Liver (tissue), 8 donors: ENCODE measurements at regions not wholly inside any gene's neighbourhood (a gene's known extent, or its start where the extent isn't known, plus 50 kb on each side); places are given as distances from the start of the nearest gene placed in this dataset.

ENCODE experiments used
- DNase-seq: peaks from one replicate; pipeline ENCODE4 v3.0.0-alpha.2; 2017; ENCODE audit warnings: low spot score
- H3K27ac ChIP-seq, 2 donors: one replicate each; pipeline ENCODE4 v1.7.0; 2013; ENCODE audit warnings: inconsistent platforms in 2 of 2, low read length in 2 of 2, control low read depth in 1 of 2, low read depth in 1 of 2, mild to moderate bottlenecking in 1 of 2
- H3K27me3 ChIP-seq, 4 donors: one replicate each; pipeline versions ENCODE4 v1.6.1 to v1.7.0; 2013; ENCODE audit warnings: low read length in 3 of 4, inconsistent platforms in 1 of 4, mild to moderate bottlenecking in 1 of 4, moderate library complexity in 1 of 4; ENCODE audit not compliant: control insufficient read depth in 4 of 4, insufficient read depth in 4 of 4
- H3K36me3 ChIP-seq, 4 donors: one replicate each; pipeline versions ENCODE4 v1.6.1 to v1.7.0; 2013; ENCODE audit warnings: low read length in 3 of 4, mild to moderate bottlenecking in 3 of 4, low read depth in 1 of 4, moderate library complexity in 1 of 4; ENCODE audit not compliant: control insufficient read depth in 4 of 4, insufficient read depth in 3 of 4
- H3K4me1 ChIP-seq, 4 donors: one replicate each; pipeline versions ENCODE4 v1.6.1 to v1.7.0; 2013; ENCODE audit warnings: low read length in 3 of 4, mild to moderate bottlenecking in 3 of 4, moderate library complexity in 1 of 4; ENCODE audit not compliant: control insufficient read depth in 4 of 4, insufficient read depth in 4 of 4
- H3K4me3 ChIP-seq, 3 donors: one replicate each; pipeline versions ENCODE4 v1.6.1 to v1.7.0; 2013; ENCODE audit warnings: low read length in 3 of 3, control low read depth in 1 of 3, low read depth in 1 of 3, mild to moderate bottlenecking in 1 of 3
- H3K9ac ChIP-seq, 2 donors: one replicate each; pipeline ENCODE4 v1.7.0; 2013; ENCODE audit warnings: low read length in 2 of 2, mild to moderate bottlenecking in 2 of 2, moderate library complexity in 2 of 2, control low read depth in 1 of 2, low read depth in 1 of 2
- H3K9me3 ChIP-seq, 4 donors: one replicate each; pipeline versions ENCODE4 v1.6.1 to v1.7.0; 2013; ENCODE audit warnings: low read length in 3 of 4; ENCODE audit not compliant: control insufficient read depth in 4 of 4
- EGR1 ChIP-seq, 2 donors: IDR thresholded peaks; 2 replicates each; pipeline ENCODE4 v1.6.1; 2016 to 2018; ENCODE audit warnings: antibody characterized with exemption in 2 of 2, low read depth in 2 of 2
- FOXA1 ChIP-seq: IDR thresholded peaks from 2 replicates; pipeline ENCODE4 v1.6.1; 2016; ENCODE audit warnings: antibody characterized with exemption
- FOXA2 ChIP-seq: IDR thresholded peaks from 2 replicates; pipeline ENCODE4 v1.6.1; 2016; ENCODE audit warnings: antibody characterized with exemption
- GABPA ChIP-seq, 2 donors: IDR thresholded peaks in 1 of 2; conservative IDR thresholded peaks in 1 of 2; 2 replicates each; pipeline ENCODE4 v1.6.1; 2016; ENCODE audit warnings: antibody characterized with exemption in 2 of 2, mild to moderate bottlenecking in 1 of 2, moderate library complexity in 1 of 2
- HNF4G ChIP-seq: IDR thresholded peaks from 2 replicates; pipeline ENCODE4 v1.6.1; 2016; ENCODE audit warnings: antibody characterized with exemption
- JUND ChIP-seq, 2 donors: IDR thresholded peaks; 2 replicates each; pipeline ENCODE4 v1.6.1; 2016; ENCODE audit warnings: antibody characterized with exemption in 2 of 2
- NR2F2 ChIP-seq: IDR thresholded peaks from 2 replicates; pipeline ENCODE4 v1.6.1; 2016; ENCODE audit warnings: antibody characterized with exemption
- RXRA ChIP-seq, 2 donors: IDR thresholded peaks; 2 replicates each; pipeline ENCODE4 v1.6.1; 2017 to 2018; ENCODE audit warnings: antibody characterized with exemption in 2 of 2, mild to moderate bottlenecking in 1 of 2
- SP1 ChIP-seq: IDR thresholded peaks from 2 replicates; pipeline ENCODE4 v1.6.1; 2018; ENCODE audit warnings: antibody characterized with exemption, mild to moderate bottlenecking
- TAF1 ChIP-seq: conservative IDR thresholded peaks from 2 replicates; pipeline ENCODE4 v1.6.1; 2016; ENCODE audit warnings: antibody characterized with exemption, mild to moderate bottlenecking
- YY1 ChIP-seq: IDR thresholded peaks from 2 replicates; pipeline ENCODE4 v1.6.1; 2016; ENCODE audit warnings: antibody characterized with exemption, mild to moderate bottlenecking
- WGBS: extraction: QIAGEN DNeasy Blood & Tissue Kit; methylation state at CpG from one replicate; pipeline ENCODE4 v1.1.7; 2013; 5-methylcytosine and 5-hydroxymethylcytosine counted together
- TF ChIP-seq, protein P1 (sequence below): fragments of 150-350 bp; IDR thresholded peaks from 2 replicates; pipeline ENCODE4 v1.5.1; 2017; ENCODE audit warnings: improper control_type of control experiment, low read depth, low read length; ENCODE audit not compliant: missing input control
- TF ChIP-seq, protein P2 (sequence below): IDR thresholded peaks from 2 replicates; pipeline ENCODE4 v1.6.1; 2016; ENCODE audit warnings: antibody characterized with exemption, mild to moderate bottlenecking
- TF ChIP-seq, protein P3 (sequence below): IDR thresholded peaks from 2 replicates; pipeline ENCODE4 v1.6.1; 2016; ENCODE audit warnings: antibody characterized with exemption
- TF ChIP-seq, protein P4 (sequence below): IDR thresholded peaks from 2 replicates; pipeline ENCODE4 v1.6.1; 2016; ENCODE audit warnings: antibody characterized with exemption
- donor health status: healthy.
- donor health status: healthy.
- donor health status: healthy.
- donor health status: healthy.
- donor health status: healthy.

DNA sequence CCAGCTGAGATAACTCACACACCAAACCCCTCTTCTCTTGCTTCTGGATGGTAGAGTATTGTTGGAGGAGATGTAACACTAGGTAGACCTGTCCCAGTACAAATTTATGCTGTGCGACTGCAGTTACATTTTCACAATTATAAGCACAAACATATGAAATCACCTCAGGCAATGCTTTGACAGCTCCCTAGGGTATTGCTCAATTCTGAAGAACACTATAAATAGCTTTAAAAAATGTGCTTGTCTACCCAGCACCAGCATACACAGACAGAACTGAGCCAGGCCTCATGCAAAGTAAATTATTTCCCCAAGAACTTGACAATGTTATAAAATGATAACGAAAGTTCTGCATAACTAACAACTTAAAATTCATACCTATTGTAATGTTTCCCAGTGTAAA is 1999.1 kb upstream of the ADGRL3 start:
- Histone ChIP-seq H3K4me3 (no peak overlapping the region), H3K27ac (no peak overlapping the region), H3K4me1 (no peaks in the 10 kb centered on the region), H3K9ac (no peak overlapping the region), H3K9me3 (no peaks in the 10 kb centered on the region), H3K36me3 (no peaks in the 10 kb centered on the region), H3K27me3 (no peaks in the 10 kb centered on the region)
- no peak for DNase-seq
- TF ChIP-seq RXRA (IDR thresholded peaks at IDR 0.05) (no peak), HNF4G (no peak), JUND (IDR thresholded peaks at IDR 0.05) (no peak), GABPA (IDR thresholded peaks at IDR 0.05 in 1 of 2, conservative IDR thresholded peaks at IDR 0.05 in 1 of 2) (no peak), YY1 (no peak), FOXA1 (no peak)
- TF ChIP-seq, protein P1, sequence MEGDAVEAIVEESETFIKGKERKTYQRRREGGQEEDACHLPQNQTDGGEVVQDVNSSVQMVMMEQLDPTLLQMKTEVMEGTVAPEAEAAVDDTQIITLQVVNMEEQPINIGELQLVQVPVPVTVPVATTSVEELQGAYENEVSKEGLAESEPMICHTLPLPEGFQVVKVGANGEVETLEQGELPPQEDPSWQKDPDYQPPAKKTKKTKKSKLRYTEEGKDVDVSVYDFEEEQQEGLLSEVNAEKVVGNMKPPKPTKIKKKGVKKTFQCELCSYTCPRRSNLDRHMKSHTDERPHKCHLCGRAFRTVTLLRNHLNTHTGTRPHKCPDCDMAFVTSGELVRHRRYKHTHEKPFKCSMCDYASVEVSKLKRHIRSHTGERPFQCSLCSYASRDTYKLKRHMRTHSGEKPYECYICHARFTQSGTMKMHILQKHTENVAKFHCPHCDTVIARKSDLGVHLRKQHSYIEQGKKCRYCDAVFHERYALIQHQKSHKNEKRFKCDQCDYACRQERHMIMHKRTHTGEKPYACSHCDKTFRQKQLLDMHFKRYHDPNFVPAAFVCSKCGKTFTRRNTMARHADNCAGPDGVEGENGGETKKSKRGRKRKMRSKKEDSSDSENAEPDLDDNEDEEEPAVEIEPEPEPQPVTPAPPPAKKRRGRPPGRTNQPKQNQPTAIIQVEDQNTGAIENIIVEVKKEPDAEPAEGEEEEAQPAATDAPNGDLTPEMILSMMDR = no peak
- TF ChIP-seq, protein P2, sequence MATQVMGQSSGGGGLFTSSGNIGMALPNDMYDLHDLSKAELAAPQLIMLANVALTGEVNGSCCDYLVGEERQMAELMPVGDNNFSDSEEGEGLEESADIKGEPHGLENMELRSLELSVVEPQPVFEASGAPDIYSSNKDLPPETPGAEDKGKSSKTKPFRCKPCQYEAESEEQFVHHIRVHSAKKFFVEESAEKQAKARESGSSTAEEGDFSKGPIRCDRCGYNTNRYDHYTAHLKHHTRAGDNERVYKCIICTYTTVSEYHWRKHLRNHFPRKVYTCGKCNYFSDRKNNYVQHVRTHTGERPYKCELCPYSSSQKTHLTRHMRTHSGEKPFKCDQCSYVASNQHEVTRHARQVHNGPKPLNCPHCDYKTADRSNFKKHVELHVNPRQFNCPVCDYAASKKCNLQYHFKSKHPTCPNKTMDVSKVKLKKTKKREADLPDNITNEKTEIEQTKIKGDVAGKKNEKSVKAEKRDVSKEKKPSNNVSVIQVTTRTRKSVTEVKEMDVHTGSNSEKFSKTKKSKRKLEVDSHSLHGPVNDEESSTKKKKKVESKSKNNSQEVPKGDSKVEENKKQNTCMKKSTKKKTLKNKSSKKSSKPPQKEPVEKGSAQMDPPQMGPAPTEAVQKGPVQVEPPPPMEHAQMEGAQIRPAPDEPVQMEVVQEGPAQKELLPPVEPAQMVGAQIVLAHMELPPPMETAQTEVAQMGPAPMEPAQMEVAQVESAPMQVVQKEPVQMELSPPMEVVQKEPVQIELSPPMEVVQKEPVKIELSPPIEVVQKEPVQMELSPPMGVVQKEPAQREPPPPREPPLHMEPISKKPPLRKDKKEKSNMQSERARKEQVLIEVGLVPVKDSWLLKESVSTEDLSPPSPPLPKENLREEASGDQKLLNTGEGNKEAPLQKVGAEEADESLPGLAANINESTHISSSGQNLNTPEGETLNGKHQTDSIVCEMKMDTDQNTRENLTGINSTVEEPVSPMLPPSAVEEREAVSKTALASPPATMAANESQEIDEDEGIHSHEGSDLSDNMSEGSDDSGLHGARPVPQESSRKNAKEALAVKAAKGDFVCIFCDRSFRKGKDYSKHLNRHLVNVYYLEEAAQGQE = no peak
- TF ChIP-seq, protein P3, sequence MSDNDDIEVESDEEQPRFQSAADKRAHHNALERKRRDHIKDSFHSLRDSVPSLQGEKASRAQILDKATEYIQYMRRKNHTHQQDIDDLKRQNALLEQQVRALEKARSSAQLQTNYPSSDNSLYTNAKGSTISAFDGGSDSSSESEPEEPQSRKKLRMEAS = no peak
- TF ChIP-seq, protein P4, sequence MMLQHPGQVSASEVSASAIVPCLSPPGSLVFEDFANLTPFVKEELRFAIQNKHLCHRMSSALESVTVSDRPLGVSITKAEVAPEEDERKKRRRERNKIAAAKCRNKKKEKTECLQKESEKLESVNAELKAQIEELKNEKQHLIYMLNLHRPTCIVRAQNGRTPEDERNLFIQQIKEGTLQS = no peak
- WGBS = 88% methylated on average over 2 of the region's 2 CpGs

DNA sequence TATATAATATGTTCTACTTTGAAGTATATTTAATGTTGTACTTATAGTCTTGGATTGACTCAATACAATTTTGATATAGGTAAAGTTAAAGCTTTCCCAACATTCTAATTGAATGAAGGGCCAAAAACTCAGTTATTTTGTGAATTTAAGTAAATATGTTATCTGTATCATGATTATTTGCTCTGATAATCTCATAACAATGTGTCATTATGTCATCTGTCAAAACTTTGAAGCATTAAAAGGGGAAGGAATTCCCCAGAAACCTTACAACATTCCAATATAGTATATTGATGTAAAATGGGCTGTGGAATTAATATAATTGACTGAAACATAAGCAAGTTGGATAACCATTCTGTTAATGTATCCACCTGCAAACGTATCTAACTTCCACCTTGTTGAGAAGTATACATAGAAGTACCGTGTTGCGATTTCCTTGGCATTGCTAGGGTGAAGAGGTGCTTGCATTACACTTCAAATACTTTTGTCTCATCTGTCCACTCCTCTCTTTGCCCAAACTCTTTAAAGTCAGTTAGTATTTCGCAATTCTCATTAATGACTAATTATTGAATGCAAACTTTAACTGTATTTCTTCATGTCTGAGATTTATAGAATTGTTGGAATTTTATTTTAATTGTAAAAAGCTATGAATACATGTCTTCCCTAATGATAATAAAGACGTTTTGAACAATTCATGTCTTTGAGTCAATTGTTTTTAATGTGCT is 1982.1 kb upstream of the ADGRL3 start:
- WGBS = 61% methylated on average over 5 of the region's 5 CpGs
- no peaks in the 10 kb centered on the region for H3K9me3 ChIP-seq
- no peak overlapping the region for H3K4me3 ChIP-seq

DNA sequence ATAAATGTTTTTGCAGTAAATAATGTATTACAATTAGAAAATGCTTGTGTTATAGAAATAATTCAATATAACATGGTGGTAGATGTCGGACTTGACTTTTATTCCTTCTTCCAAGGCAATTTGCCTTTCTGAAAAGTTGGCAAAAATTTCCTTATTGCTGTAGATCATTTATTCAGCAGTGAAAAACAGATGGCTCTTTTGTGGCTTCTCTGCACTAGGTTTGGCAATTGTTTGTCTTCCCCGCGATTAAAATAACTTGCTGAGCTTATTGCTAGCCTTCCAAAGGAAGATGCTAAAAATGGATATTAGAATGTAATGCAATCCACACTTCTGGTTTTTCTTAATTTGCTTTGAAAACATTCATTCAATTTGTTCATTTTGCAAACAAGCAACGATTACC is 1977.9 kb upstream of the ADGRL3 start:
- Histone ChIP-seq H3K9ac (no peak overlapping the region), H3K36me3 (no peaks in the 10 kb centered on the region), H3K4me3 (no peak overlapping the region), H3K9me3 (no peaks in the 10 kb centered on the region), H3K27me3 (peaks cover 0 to 6% (median 0%) of the 10 kb centered on the region in 4 donors), H3K4me1 (no peaks in the 10 kb centered on the region), H3K27ac (no peak overlapping the region)
- WGBS = 71% methylated on average over 4 of the region's 4 CpGs
- DNase-seq = no peak
- no peak for TF ChIP-seq EGR1 (IDR thresholded peaks at IDR 0.05; ENCODE audit: low read depth in 2 of 2)
- TF ChIP-seq, protein P2 = no peak
- no peak for TF ChIP-seq JUND (IDR thresholded peaks at IDR 0.05)
- no peak for TF ChIP-seq YY1
- TF ChIP-seq SP1 = no peak
- TF ChIP-seq, protein P3 = no peak
- TF ChIP-seq NR2F2 = no peak
- TF ChIP-seq FOXA2 = no peak
- TF ChIP-seq TAF1 = no peak

More for the DNA sequence above, 1982.1 kb upstream of the ADGRL3 start:
- TF ChIP-seq FOXA1 (no peak), SP1 (no peak), FOXA2 (no peak)
- no peak overlapping the region for H3K27ac ChIP-seq
- no peak overlapping the region for H3K9ac ChIP-seq
- no peaks in the 10 kb centered on the region for H3K4me1 ChIP-seq
- DNase-seq = no peak
- H3K36me3 ChIP-seq = no peaks in the 10 kb centered on the region
- H3K27me3 ChIP-seq = no peaks in the 10 kb centered on the region
